K562 (cell line): ENCODE measurements at regions not wholly inside any gene's neighbourhood (a gene's known extent, or its start where the extent isn't known, plus 50 kb on each side); places are given as distances from the start of the nearest gene placed in this dataset.

Experiments used
- ATAC-seq: fragments of 200-7000 bp; cut with Tn5 transposase; 3 replicates; pipeline ENCODE4 v1.9.1; 2020; ENCODE audit warnings: moderate library complexity
- BruUV-seq: library from RNA; stranded (reverse); fragments of 400-500 nt; replicated peaks from 2 replicates; lab custom pipeline; 2021; lab: Mats Ljungman, UMichigan
- CTCF ChIA-PET: fragments of 300-600 bp; formaldehyde crosslinking; extraction: SDS; loops from one replicate; lab custom pipeline; 2021; ENCODE audit warnings: low intra/inter-chr PET ratio; lab: Yijun Ruan, JAX
- POLR2A ChIA-PET: fragments of 300-600, 350-650 bp; sonication (Branson Sonifier 250); formaldehyde crosslinking; extraction: SDS; loops from one replicate; lab custom pipeline; 2021; ENCODE audit warnings: antibody characterized with exemption, inconsistent platforms; lab: Yijun Ruan, JAX
- DNase-seq, 4 experiments: peaks; one replicate each; pipeline versions ENCODE4 v3.0.0 to v3.0.0-alpha.2; 2011 to 2018; ENCODE audit warnings: low spot score in 3 of 4, mixed read lengths in 3 of 4; ENCODE audit errors: extremely low read depth in 1 of 4
- FAIRE-seq: peaks from 2 replicates; lab custom pipeline; 2011; peaks lifted over from hg19 to GRCh38; lab: Jason Lieb, UNC
- H2AFZ ChIP-seq: 2 replicates; pipeline ENCODE4 v1.6.0; 2011; ENCODE audit warnings: low read depth, low read length, control low read depth, inconsistent platforms
- H3K27ac ChIP-seq: fragments of 200-600 bp; 3 replicates; pipeline ENCODE4 v1.8.0; 2011; ENCODE audit warnings: low read depth, mild to moderate bottlenecking, control low read depth, inconsistent platforms, low read length, moderate library complexity, mixed read lengths; ENCODE audit errors: extremely low read depth
- H3K27me3 ChIP-seq, 2 experiments: fragments of 300-600 bp in 1 of 2; 2 replicates in 1 of 2; 3 replicates in 1 of 2; pipeline versions ENCODE4 v1.6.0 to v1.8.0; 2011; ENCODE audit warnings: inconsistent platforms in 2 of 2, low read length in 2 of 2, mild to moderate bottlenecking in 1 of 2, mixed read lengths in 1 of 2, moderate library complexity in 1 of 2; ENCODE audit not compliant: control insufficient read depth in 2 of 2, insufficient read depth in 2 of 2
- H3K36me3 ChIP-seq: fragments of 300-600 bp; 3 replicates; pipeline ENCODE4 v1.8.0; 2011; ENCODE audit warnings: mild to moderate bottlenecking, low read length, inconsistent platforms; ENCODE audit not compliant: control insufficient read depth, insufficient read depth
- H3K4me1 ChIP-seq, 2 experiments: fragments of 200-600 bp in 1 of 2; replicated peaks in 1 of 2; 2 replicates in 1 of 2; 3 replicates in 1 of 2; pipeline versions ENCODE4 v1.5.1 to v1.8.0; 2011; ENCODE audit warnings: inconsistent platforms in 2 of 2, low read length in 2 of 2, mild to moderate bottlenecking in 1 of 2, mixed read lengths in 1 of 2, moderate library complexity in 1 of 2; ENCODE audit not compliant: control insufficient read depth in 2 of 2, insufficient read depth in 2 of 2
- H3K4me2 ChIP-seq: 2 replicates; pipeline ENCODE4 v1.6.1; 2011; ENCODE audit warnings: low read length, control low read depth, inconsistent platforms, mixed read lengths; ENCODE audit not compliant: insufficient read depth
- H3K4me3 ChIP-seq: fragments of 200-600 bp; sonication (generic), shearing (Covaris generic); 2 replicates; pipeline ENCODE4 v1.5.1; 2016; ENCODE audit warnings: control low read depth, inconsistent platforms
- H3K79me2 ChIP-seq: fragments of 200-600 bp; 3 replicates; pipeline ENCODE4 v1.8.0; 2011; ENCODE audit warnings: low read length, inconsistent platforms; ENCODE audit not compliant: control insufficient read depth, insufficient read depth
- H3K9ac ChIP-seq, 2 experiments: 2 replicates each; pipeline versions ENCODE4 v1.6.0 to v1.6.1; 2011; ENCODE audit warnings: low read depth in 2 of 2, low read length in 2 of 2, control low read depth in 1 of 2, inconsistent platforms in 1 of 2, mild to moderate bottlenecking in 1 of 2, mixed read lengths in 1 of 2; ENCODE audit not compliant: insufficient read depth in 1 of 2
- H3K9me1 ChIP-seq: one replicate; pipeline ENCODE4 v1.6.0; 2011; ENCODE audit warnings: inconsistent platforms, mild to moderate bottlenecking, low read length, moderate library complexity; ENCODE audit not compliant: control insufficient read depth, insufficient read depth
- H3K9me3 ChIP-seq: replicated peaks from 2 replicates; pipeline ENCODE4 v1.5.1; 2011; ENCODE audit warnings: low read depth, low read length, inconsistent platforms; ENCODE audit not compliant: control insufficient read depth, insufficient read depth
- H4K20me1 ChIP-seq: replicated peaks from 2 replicates; pipeline ENCODE4 v1.6.1; 2011; ENCODE audit warnings: low read length, inconsistent platforms, mixed read lengths; ENCODE audit not compliant: control insufficient read depth, insufficient read depth
- BCOR ChIP-seq: fragments of 450-650 bp; IDR thresholded peaks from 2 replicates; pipeline ENCODE4 v1.6.1; 2016
- ETV6 ChIP-seq, 3 experiments: fragments of 150-350 bp in 1 of 3; sonication (generic) in 1 of 3; formaldehyde crosslinking in 1 of 3; IDR thresholded peaks; 2 replicates each; pipeline versions ENCODE4 v1.6.1 to v1.8.0; 2014 to 2022; ENCODE audit warnings: borderline replicate concordance in 2 of 3, low read depth in 2 of 3, antibody characterized with exemption in 1 of 3, low read length in 1 of 3, mild to moderate bottlenecking in 1 of 3, missing genetic modification reagents in 1 of 3
- HLTF ChIP-seq: fragments of 450-650 bp; IDR thresholded peaks from 2 replicates; pipeline ENCODE4 v1.6.1; 2016
- HSF4 ChIP-seq: fragments of 250-450 bp; sonication (Bioruptor Pico); IDR thresholded peaks from 2 replicates; pipeline ENCODE4 v2.1.2; 2022; ENCODE audit warnings: mild to moderate bottlenecking, moderate library complexity, borderline replicate concordance
- KDM1A ChIP-seq, 2 experiments: fragments of 450-650 bp; IDR thresholded peaks; 2 replicates each; pipeline ENCODE4 v1.6.1; 2016; ENCODE audit warnings: mild to moderate bottlenecking in 2 of 2
- RBM25 ChIP-seq: fragments of 200-400 bp; formaldehyde crosslinking; IDR thresholded peaks from 2 replicates; pipeline ENCODE4 v1.6.1; 2018; ENCODE audit warnings: low read length, low read depth, moderate library complexity; ENCODE audit not compliant: severe bottlenecking
- RCOR1 ChIP-seq, 2 experiments: IDR thresholded peaks; 2 replicates each; pipeline ENCODE4 v1.6.1; 2012; ENCODE audit warnings: low read depth in 2 of 2, low read length in 2 of 2, borderline replicate concordance in 1 of 2, improper control_type of control experiment in 1 of 2
- RHOXF2B ChIP-seq: fragments of 250-450 bp; sonication (Bioruptor Pico); conservative IDR thresholded peaks from 2 replicates; pipeline ENCODE4 v1.5.1; 2021
- ZNF175 ChIP-seq: fragments of 200-800 bp; sonication (Bioruptor generic); IDR thresholded peaks from 2 replicates; pipeline ENCODE4 v1.6.1; 2016; ENCODE audit warnings: low read depth, mild to moderate bottlenecking, missing genetic modification characterization, missing compliant biosample characterization
- ZNF3 ChIP-seq: fragments of 250-450 bp; sonication (Bioruptor Pico); IDR thresholded peaks from 2 replicates; pipeline ENCODE4 v1.5.0; 2021; ENCODE audit warnings: mild to moderate bottlenecking, moderate library complexity
- WGBS: fragments of 100-300 bp; shearing (Covaris generic); methylation state at CpG from one replicate; pipeline ENCODE4 v1.1.6; 2016; ENCODE audit warnings: low coverage, mixed read lengths; ENCODE audit not compliant: insufficient coverage; ENCODE audit errors: missing lambda C conversion rate; 5-methylcytosine and 5-hydroxymethylcytosine counted together
- in situ Hi-C: fragments of 300-500 bp; cut with MboI; formaldehyde crosslinking; loops from 4 replicates; pipeline ENCODE4 v1.15.0; 2018; ENCODE audit warnings: inconsistent platforms, mixed read lengths
- intact Hi-C: fragments of 100-400 bp; cut with micrococcal nuclease; formaldehyde crosslinking; loops from 2 replicates; pipeline ENCODE4 v1.14.2; 2022
- TF ChIP-seq, protein P1 (sequence below): fragments of 250-450 bp; sonication (Bioruptor Pico); IDR thresholded peaks from 2 replicates; pipeline ENCODE4 v1.5.0; 2021; ENCODE audit warnings: mild to moderate bottlenecking, borderline replicate concordance

DNA sequence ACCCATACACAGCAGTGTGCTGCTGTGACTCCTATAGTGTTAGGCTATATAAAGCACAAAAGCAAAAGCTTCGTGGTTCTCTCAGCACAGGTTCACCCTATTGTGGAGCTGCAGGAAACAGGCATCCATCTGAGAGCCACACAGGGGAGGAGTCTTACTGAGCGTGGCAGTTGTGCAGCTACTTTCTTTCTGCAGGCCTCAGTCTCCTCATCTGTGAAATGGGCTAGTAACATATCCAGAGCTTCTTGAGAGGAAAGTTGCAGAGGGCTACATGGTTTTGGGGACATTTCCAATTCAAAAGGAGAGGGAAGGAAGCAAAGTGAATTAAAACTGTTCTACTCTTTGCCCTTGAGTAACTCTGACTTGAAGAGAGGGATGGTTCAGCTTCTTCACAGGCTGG lies 142.0 kb downstream of the FOXD2 start:
- no peak for ATAC-seq
- 0% methylated on average over 2 of the region's 2 CpGs for WGBS
- no peak for FAIRE-seq

DNA sequence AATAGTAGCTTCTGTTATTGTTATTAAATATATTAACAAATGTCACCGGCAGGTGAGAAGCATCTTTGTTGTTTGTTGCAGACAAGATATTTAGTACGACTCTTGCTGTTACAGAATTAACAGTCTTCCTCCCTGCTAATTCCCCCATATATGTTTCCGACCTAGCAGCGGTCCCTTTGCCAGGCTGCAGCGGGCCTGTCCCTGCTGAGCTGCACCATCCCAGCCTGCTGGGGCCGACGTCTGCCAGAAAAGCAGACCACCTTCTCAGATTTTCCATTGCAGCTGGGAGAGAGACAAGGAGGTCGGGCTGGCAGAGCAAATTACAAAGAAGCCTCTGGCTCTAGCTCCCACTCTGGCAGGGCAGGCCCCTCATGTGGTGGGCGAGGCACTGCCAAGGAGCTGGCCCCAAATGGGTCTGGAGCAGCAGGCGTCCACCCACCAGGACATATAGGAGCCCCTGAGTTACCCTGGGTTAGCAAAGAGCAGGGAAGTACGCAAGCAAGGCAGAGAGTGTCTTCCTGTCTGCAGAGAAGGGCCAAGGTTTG lies 142.7 kb downstream of the FOXD2 start:
- Histone ChIP-seq H3K27me3 (peaks cover 27 to 64% of the 10 kb centered on the region in 2 experiments), H3K9ac (no peak overlapping the region), H3K36me3 (no peaks in the 10 kb centered on the region), H3K4me3 (no peak overlapping the region), H3K4me1 (peaks cover 0 to 3% of the 10 kb centered on the region in 2 experiments; a peak in 1 of 5 replicates), H3K27ac (no peak overlapping the region), H3K79me2 (no peaks in the 10 kb centered on the region), H3K9me3 (no peaks in the 10 kb centered on the region), H3K9me1 (no peaks in the 10 kb centered on the region), H3K4me2 (no peak overlapping the region), H4K20me1 (no peaks in the 10 kb centered on the region; the same call in 1 of the 2 replicates)
- no peak for FAIRE-seq
- WGBS, result 0% methylated on average over 11 of the region's 11 CpGs
- intact Hi-C loops, result no loop called here
- CTCF ChIA-PET, result no interaction called here
- no TSS peak for BruUV-seq
- no peak for DNase-seq
- POLR2A ChIA-PET, result interaction anchor here (0.5 to 1.5 kb wide), 7 partner anchors 10 to 81 kb away, joined by 3 to 5 read pairs (median 4); no protein-coding TSS in a partner anchor
- in situ Hi-C loops, result no loop called here
- no peak for ATAC-seq
- TF ChIP-seq HSF4 (CRISPR knock-in tag) (no peak), ZNF3 (CRISPR knock-in tag) (no peak), ZNF175 (CRISPR knock-in tag) (no peak), HLTF (no peak), ETV6 (IDR thresholded peaks at IDR 0.05; ENCODE audit: borderline replicate concordance in 1 of 2, low read depth in 2 of 2, low read length in 1 of 2) (no peak), ETV6 (CRISPR knock-in tag; IDR thresholded peaks at IDR 0.05; ENCODE audit: borderline replicate concordance) (no peak), RHOXF2B (CRISPR knock-in tag) (no peak)
- TF ChIP-seq, protein P1, sequence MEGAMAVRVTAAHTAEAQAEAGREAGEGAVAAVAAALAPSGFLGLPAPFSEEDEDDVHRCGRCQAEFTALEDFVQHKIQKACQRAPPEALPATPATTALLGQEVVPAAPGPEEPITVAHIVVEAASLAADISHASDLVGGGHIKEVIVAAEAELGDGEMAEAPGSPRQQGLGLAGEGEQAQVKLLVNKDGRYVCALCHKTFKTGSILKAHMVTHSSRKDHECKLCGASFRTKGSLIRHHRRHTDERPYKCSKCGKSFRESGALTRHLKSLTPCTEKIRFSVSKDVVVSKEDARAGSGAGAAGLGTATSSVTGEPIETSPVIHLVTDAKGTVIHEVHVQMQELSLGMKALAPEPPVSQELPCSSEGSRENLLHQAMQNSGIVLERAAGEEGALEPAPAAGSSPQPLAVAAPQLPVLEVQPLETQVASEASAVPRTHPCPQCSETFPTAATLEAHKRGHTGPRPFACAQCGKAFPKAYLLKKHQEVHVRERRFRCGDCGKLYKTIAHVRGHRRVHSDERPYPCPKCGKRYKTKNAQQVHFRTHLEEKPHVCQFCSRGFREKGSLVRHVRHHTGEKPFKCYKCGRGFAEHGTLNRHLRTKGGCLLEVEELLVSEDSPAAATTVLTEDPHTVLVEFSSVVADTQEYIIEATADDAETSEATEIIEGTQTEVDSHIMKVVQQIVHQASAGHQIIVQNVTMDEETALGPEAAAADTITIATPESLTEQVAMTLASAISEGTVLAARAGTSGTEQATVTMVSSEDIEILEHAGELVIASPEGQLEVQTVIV (CRISPR knock-in tag), result no peak
- TF ChIP-seq, all 486 proteins: peak for 0
- H2AFZ ChIP-seq, result no peak overlapping the region

More for the DNA sequence above, 142.0 kb downstream of the FOXD2 start:
- no peaks in the 10 kb centered on the region for H3K9me1 ChIP-seq
- no peak overlapping the region for H3K9ac ChIP-seq
- H3K27me3 ChIP-seq, result peaks cover 26 to 64% of the 10 kb centered on the region in 2 experiments
- no peak overlapping the region for H2AFZ ChIP-seq
- in situ Hi-C loops, result no loop called here
- TF ChIP-seq RBM25 (peak; percentile 81), BCOR (peak; percentile 34; the same call in 1 of the 2 replicates), KDM1A (IDR thresholded peaks at IDR 0.05) (peak in 1 of 2 experiments; percentile 31; a peak in 1 of 4 replicates), RCOR1 (IDR thresholded peaks at IDR 0.05; ENCODE audit: borderline replicate concordance in 1 of 2, low read depth in 2 of 2, low read length in 2 of 2) (no peak)
- TF ChIP-seq, all 486 proteins: peak for 3
- no TSS peak for BruUV-seq
- Histone ChIP-seq H3K79me2 (no peaks in the 10 kb centered on the region), H4K20me1 (no peaks in the 10 kb centered on the region; the same call in 1 of the 2 replicates), H3K9me3 (no peaks in the 10 kb centered on the region), H3K4me1 (peaks cover 0 to 3% of the 10 kb centered on the region in 2 experiments; a peak in 1 of 5 replicates), H3K4me2 (no peak overlapping the region), H3K4me3 (no peak overlapping the region), H3K27ac (no peak overlapping the region), H3K36me3 (no peaks in the 10 kb centered on the region)
- ChIA-PET CTCF (no interaction called here), POLR2A (interaction anchor here (0.8 to 1.5 kb wide), 6 partner anchors 10 to 72 kb away, joined by 3 to 5 read pairs (median 4); no protein-coding TSS in a partner anchor)
- intact Hi-C loops, result no loop called here
- no peak for DNase-seq
